ENCODE measurements at regions not wholly inside any gene's neighbourhood (a gene's known extent, or its start where the extent isn't known, plus 50 kb on each side); places are given as distances from the start of the nearest gene placed in this dataset.

- H3K27ac ChIP-seq (ENCODE audit: insufficient read depth, low read depth, low read length): no peak overlapping the region
- no peak for TF ChIP-seq FOS (IDR thresholded peaks at IDR 0.05; ENCODE audit: borderline replicate concordance, insufficient read depth, low read length)
- TF ChIP-seq EZH2 (IDR thresholded peaks at IDR 0.05; ENCODE audit: borderline replicate concordance, low read depth, low read length, severe bottlenecking): no peak
- TF ChIP-seq GATA2 (IDR thresholded peaks at IDR 0.05; ENCODE audit: insufficient read depth, insufficient read length, low read depth, low read length): no peak
- TF ChIP-seq POLR2A (IDR thresholded peaks at IDR 0.05; ENCODE audit: low read depth, low read length): no peak
- TF ChIP-seq MAX (IDR thresholded peaks at IDR 0.05; ENCODE audit: insufficient read depth, insufficient read length): no peak
- no peak for TF ChIP-seq MYC (IDR thresholded peaks at IDR 0.05; ENCODE audit: low read depth, low read length)
- TF ChIP-seq CTCF (IDR thresholded peaks at IDR 0.05; ENCODE audit: extremely low read depth in 1 of 2, insufficient read depth in 1 of 2, low read depth in 1 of 2, low read length in 2 of 2): no peak
- no peak for TF ChIP-seq POLR2AphosphoS5 (IDR thresholded peaks at IDR 0.05; ENCODE audit: insufficient read depth, low read depth, low read length)
- no peak for TF ChIP-seq JUN (IDR thresholded peaks at IDR 0.05; ENCODE audit: borderline replicate concordance, insufficient read depth, insufficient read length, low read depth)
- no peak overlapping the region for H3K4me3 ChIP-seq (replicated peaks in 1 of 3; ENCODE audit: insufficient read depth in 1 of 3, low read depth in 1 of 3, low read length in 3 of 3)
- POLR2A ChIA-PET: no interaction called here
- no peak overlapping the region for H3K9ac ChIP-seq (replicated peaks; ENCODE audit: extremely low read depth, insufficient read depth, low read length)
- H3K9me3 ChIP-seq (replicated peaks; ENCODE audit: control insufficient read depth, insufficient read depth, low read length): no peaks in the 10 kb centered on the region
- no peaks in the 10 kb centered on the region for H3K4me1 ChIP-seq (ENCODE audit: control insufficient read depth, extremely low read depth, insufficient read depth, low read length)
- no peaks in the 10 kb centered on the region for H3K79me2 ChIP-seq (ENCODE audit: control insufficient read depth, insufficient read depth, low read length)
- H3K27me3 ChIP-seq (ENCODE audit: control insufficient read depth in 2 of 2, insufficient read depth in 2 of 2, low read length in 2 of 2): no peaks in the 10 kb centered on the region
- FAIRE-seq (no peak), DNase-seq (ENCODE audit: low read depth, low spot score) (no peak)
- CTCF ChIA-PET: no interaction called here
- no peak overlapping the region for H3K4me2 ChIP-seq (ENCODE audit: insufficient read depth, low read length)
- intact Hi-C loops (cut with micrococcal nuclease) (no loop called here), dilution Hi-C loops (cut with MboI; ENCODE audit: extremely low pct_ligation_motif_present, low sequenced_read_pairs) (no loop called here)
- H4K20me1 ChIP-seq (replicated peaks; ENCODE audit: control insufficient read depth, extremely low read depth, insufficient read depth, low read length): no peaks in the 10 kb centered on the region
- H3K36me3 ChIP-seq (ENCODE audit: control insufficient read depth in 2 of 2, extremely low read depth in 1 of 2, insufficient read depth in 2 of 2, low read length in 2 of 2): no peaks in the 10 kb centered on the region
- no TSS peak for BruUV-seq (replicated peaks)
- H3K9me1 ChIP-seq (replicated peaks; ENCODE audit: control insufficient read depth, extremely low read depth, insufficient read depth, low read length): no peaks in the 10 kb centered on the region
- H2AFZ ChIP-seq (ENCODE audit: low read depth, low read length): no peak overlapping the region
These were observed 120.4 kb upstream of the SERPINE2 start for GRCh38 chr2:224159345-224159928.

Measured in endothelial cell of umbilical vein (primary cell).